ENCODE measurements at regions not wholly inside any gene's neighbourhood (a gene's known extent, or its start where the extent isn't known, plus 50 kb on each side); places are given as distances from the start of the nearest gene placed in this dataset.

DNA sequence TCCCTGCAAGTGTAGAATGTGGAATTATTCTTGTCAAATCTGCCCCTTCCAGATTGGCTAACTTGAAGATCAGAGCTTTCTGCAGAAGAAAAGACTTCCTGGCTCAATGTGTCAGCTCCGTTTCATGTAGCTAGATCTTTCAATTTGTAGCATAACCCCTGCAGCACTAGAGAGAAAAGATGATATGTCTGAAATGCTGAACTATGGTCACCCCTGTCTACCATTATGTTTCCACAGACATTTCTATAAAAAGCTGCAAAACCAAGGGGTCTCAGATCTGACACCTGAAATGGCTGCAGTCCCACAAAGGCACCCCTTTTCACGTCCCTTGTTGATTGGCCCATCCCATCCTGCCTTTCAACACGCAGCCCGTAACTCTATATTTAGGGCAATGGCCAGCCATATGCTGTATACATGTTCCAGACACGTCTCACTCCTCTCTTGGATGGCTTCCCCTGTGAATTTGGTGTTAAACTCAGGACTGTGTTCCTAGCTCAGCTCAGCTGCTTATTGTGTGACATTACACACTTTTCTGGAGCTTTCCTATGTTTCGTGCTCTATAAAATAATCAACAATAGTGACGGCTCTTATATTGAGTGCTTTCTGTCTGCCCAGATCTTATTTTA lies 648.6 kb upstream of the CELF2 start:
- no peak for DNase-seq (ENCODE audit: low read depth)
- no peak overlapping the region for H3K4me3 ChIP-seq (replicated peaks; ENCODE audit: low read depth, low read length)
- TF ChIP-seq, protein P1, sequence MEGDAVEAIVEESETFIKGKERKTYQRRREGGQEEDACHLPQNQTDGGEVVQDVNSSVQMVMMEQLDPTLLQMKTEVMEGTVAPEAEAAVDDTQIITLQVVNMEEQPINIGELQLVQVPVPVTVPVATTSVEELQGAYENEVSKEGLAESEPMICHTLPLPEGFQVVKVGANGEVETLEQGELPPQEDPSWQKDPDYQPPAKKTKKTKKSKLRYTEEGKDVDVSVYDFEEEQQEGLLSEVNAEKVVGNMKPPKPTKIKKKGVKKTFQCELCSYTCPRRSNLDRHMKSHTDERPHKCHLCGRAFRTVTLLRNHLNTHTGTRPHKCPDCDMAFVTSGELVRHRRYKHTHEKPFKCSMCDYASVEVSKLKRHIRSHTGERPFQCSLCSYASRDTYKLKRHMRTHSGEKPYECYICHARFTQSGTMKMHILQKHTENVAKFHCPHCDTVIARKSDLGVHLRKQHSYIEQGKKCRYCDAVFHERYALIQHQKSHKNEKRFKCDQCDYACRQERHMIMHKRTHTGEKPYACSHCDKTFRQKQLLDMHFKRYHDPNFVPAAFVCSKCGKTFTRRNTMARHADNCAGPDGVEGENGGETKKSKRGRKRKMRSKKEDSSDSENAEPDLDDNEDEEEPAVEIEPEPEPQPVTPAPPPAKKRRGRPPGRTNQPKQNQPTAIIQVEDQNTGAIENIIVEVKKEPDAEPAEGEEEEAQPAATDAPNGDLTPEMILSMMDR (IDR thresholded peaks at IDR 0.05; ENCODE audit: low read length, missing control alignments) = no peak

DNA sequence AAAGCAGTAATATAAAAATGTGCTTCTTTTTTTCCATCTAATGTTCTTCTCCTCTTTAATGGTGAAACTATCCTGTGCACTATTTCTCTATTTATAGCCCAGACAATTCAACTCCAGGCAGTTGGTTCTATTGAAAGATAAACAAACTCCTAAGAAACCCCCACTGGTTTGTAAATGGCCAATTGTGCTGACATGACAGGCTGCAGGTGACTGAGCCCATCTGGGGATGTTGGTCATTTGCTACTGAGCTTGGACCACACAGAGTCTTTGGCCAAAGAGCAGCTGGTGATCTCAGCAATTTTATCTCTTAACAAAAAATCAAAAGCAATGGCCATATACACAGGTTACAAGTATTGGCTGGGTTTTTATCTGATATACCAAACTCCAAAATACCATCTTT lies 631.8 kb upstream of the CELF2 start:
- DNase-seq (ENCODE audit: low read depth) = no peak
- no peak overlapping the region for H3K4me3 ChIP-seq (replicated peaks; ENCODE audit: low read depth, low read length)
- TF ChIP-seq, protein P1 (IDR thresholded peaks at IDR 0.05; ENCODE audit: low read length, missing control alignments) = no peak

DNA sequence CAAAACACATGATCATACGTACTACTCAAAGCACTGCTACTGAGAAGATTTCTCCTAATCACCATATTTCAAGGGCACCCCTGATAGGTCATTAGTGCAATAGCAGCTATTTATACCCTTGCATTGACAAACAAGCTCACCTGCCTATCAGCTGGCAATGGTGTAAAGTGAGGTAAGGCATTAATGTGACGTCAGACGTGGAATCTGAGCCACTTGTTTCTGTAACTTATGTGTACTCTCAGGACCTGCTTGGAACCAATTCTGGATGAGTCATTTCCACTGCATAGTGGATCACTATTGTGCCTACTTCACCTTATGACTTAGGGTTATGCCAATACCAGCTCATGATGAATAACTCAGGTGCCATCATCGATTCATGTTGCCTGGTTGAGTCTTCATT lies 628.5 kb upstream of the CELF2 start:
- TF ChIP-seq, protein P1 (IDR thresholded peaks at IDR 0.05; ENCODE audit: low read length, missing control alignments) = no peak
- DNase-seq (ENCODE audit: low read depth) = no peak
- no peak overlapping the region for H3K4me3 ChIP-seq (replicated peaks; ENCODE audit: low read depth, low read length)

- TF ChIP-seq, protein P1 (IDR thresholded peaks at IDR 0.05; ENCODE audit: low read length, missing control alignments) = no peak
- no peak overlapping the region for H3K4me3 ChIP-seq (replicated peaks; ENCODE audit: low read depth, low read length)
- no peak for DNase-seq (ENCODE audit: low read depth)
Observed at GRCh38 chr10:10392511-10392910, 625.2 kb upstream of the CELF2 start.

GRCh38 chr10:10394933-10395658 lies 622.6 kb upstream of the CELF2 start:
- TF ChIP-seq, protein P1 (IDR thresholded peaks at IDR 0.05; ENCODE audit: low read length, missing control alignments) = no peak
- H3K4me3 ChIP-seq (replicated peaks; ENCODE audit: low read depth, low read length) = no peak overlapping the region
- peak; percentile 7 for DNase-seq (ENCODE audit: low read depth)

DNA sequence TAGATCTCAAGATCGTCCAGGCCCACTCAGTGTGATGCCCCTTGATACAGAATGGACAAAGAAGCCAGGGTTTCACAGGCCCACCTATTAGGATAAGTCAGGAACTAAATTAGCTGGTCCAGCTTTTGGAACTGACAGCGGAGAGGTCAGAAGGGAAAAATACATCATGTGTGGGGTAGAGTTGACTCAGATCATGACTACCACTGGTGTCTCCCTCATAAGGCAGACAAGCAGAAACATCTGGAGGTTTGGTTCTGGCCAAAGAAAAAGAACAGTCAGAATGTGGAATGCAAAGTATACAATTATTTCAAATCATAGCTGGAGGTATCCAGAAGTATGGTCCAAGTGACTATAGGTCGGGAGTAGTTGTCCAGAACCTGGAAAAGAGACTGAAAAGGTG lies 621.1 kb upstream of the CELF2 start:
- TF ChIP-seq, protein P1 (IDR thresholded peaks at IDR 0.05; ENCODE audit: low read length, missing control alignments) = no peak
- no peak for DNase-seq (ENCODE audit: low read depth)
- no peak overlapping the region for H3K4me3 ChIP-seq (replicated peaks; ENCODE audit: low read depth, low read length)

- H3K4me3 ChIP-seq (replicated peaks; ENCODE audit: low read depth, low read length) = no peak overlapping the region
- TF ChIP-seq, protein P1 (IDR thresholded peaks at IDR 0.05; ENCODE audit: low read length, missing control alignments) = no peak
- no peak for DNase-seq (ENCODE audit: low read depth)
Observed at GRCh38 chr10:10397906-10398305, 619.8 kb upstream of the CELF2 start.
